ENCODE measurements at regions not wholly inside any gene's neighbourhood (a gene's known extent, or its start where the extent isn't known, plus 50 kb on each side); places are given as distances from the start of the nearest gene placed in this dataset.

DNA sequence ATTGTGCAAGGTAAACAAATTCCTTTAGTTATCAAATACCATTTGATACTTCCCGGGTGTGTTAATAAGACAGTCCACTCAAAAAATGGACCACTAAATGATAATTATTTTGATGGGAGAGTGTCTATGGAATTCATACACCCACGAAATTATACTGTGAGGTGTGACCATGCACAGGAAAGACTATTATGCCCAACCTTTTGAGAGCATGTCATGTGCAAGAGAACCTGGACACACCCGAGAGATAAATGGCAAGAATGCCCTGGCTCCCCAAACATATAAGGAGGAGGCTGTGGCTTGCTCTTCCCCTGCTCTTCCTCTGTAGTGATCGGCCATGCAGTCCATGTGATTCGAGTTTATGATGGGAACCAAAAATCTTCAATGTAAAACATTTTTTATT is 119.5 kb upstream of the BCL2L14 start:
- TF ChIP-seq, protein P1, sequence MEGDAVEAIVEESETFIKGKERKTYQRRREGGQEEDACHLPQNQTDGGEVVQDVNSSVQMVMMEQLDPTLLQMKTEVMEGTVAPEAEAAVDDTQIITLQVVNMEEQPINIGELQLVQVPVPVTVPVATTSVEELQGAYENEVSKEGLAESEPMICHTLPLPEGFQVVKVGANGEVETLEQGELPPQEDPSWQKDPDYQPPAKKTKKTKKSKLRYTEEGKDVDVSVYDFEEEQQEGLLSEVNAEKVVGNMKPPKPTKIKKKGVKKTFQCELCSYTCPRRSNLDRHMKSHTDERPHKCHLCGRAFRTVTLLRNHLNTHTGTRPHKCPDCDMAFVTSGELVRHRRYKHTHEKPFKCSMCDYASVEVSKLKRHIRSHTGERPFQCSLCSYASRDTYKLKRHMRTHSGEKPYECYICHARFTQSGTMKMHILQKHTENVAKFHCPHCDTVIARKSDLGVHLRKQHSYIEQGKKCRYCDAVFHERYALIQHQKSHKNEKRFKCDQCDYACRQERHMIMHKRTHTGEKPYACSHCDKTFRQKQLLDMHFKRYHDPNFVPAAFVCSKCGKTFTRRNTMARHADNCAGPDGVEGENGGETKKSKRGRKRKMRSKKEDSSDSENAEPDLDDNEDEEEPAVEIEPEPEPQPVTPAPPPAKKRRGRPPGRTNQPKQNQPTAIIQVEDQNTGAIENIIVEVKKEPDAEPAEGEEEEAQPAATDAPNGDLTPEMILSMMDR (IDR thresholded peaks at IDR 0.05 in 2 of 3, conservative IDR thresholded peaks at IDR 0.05 in 1 of 3; ENCODE audit: borderline replicate concordance in 1 of 3, insufficient read depth in 1 of 3, low read depth in 2 of 3, low read length in 2 of 3): no peak
- no peak for TF ChIP-seq POLR2A (IDR thresholded peaks at IDR 0.05; ENCODE audit: borderline replicate concordance, extremely low read depth, insufficient read depth, insufficient read length)
- TF ChIP-seq JUND (IDR thresholded peaks at IDR 0.05): no peak
- TF ChIP-seq, protein P2, sequence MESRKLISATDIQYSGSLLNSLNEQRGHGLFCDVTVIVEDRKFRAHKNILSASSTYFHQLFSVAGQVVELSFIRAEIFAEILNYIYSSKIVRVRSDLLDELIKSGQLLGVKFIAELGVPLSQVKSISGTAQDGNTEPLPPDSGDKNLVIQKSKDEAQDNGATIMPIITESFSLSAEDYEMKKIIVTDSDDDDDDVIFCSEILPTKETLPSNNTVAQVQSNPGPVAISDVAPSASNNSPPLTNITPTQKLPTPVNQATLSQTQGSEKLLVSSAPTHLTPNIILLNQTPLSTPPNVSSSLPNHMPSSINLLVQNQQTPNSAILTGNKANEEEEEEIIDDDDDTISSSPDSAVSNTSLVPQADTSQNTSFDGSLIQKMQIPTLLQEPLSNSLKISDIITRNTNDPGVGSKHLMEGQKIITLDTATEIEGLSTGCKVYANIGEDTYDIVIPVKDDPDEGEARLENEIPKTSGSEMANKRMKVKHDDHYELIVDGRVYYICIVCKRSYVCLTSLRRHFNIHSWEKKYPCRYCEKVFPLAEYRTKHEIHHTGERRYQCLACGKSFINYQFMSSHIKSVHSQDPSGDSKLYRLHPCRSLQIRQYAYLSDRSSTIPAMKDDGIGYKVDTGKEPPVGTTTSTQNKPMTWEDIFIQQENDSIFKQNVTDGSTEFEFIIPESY (IDR thresholded peaks at IDR 0.05; ENCODE audit: extremely low read depth, insufficient replicate concordance, low read length): no peak
- no peak for TF ChIP-seq CEBPB (IDR thresholded peaks at IDR 0.05; ENCODE audit: low read depth)
- TF ChIP-seq POLR2AphosphoS5 (IDR thresholded peaks at IDR 0.05; ENCODE audit: low read depth, low read length): no peak
- TF ChIP-seq EZH2 (IDR thresholded peaks at IDR 0.05): no peak
- TF ChIP-seq, protein P3, sequence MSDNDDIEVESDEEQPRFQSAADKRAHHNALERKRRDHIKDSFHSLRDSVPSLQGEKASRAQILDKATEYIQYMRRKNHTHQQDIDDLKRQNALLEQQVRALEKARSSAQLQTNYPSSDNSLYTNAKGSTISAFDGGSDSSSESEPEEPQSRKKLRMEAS (IDR thresholded peaks at IDR 0.05): no peak
- TF ChIP-seq ZNF274 (IDR thresholded peaks at IDR 0.05; ENCODE audit: low read depth, low read length): no peak
- TF ChIP-seq EZH2phosphoT487 (IDR thresholded peaks at IDR 0.05; ENCODE audit: borderline replicate concordance): no peak
